PC-9 (cell line): ENCODE measurements at regions not wholly inside any gene's neighbourhood (a gene's known extent, or its start where the extent isn't known, plus 50 kb on each side); places are given as distances from the start of the nearest gene placed in this dataset.

Experiments
- BruUV-seq: library from RNA; stranded (reverse); fragments of 400-500 nt; replicated peaks from 2 replicates; lab custom pipeline; 2021; lab: Mats Ljungman, UMichigan
- CTCF ChIA-PET: fragments of 300-600 bp; sonication (Branson Sonifier 250); formaldehyde crosslinking; loops from one replicate; lab custom pipeline; 2022; ENCODE audit warnings: antibody characterized with exemption; lab: Charles Lee
- POLR2A ChIA-PET: fragments of 300-600 bp; sonication (Branson Sonifier 250); formaldehyde crosslinking; loops from one replicate; lab custom pipeline; 2022; ENCODE audit warnings: antibody characterized with exemption; ENCODE audit not compliant: unreplicated experiment; lab: Charles Lee
- DNase-seq, 2 experiments: peaks; one replicate each; pipeline versions ENCODE4 v3.0.0 to v3.0.0-alpha.2; 2015 to 2022; ENCODE audit warnings: mixed read lengths in 1 of 2
- H2AFZ ChIP-seq: fragments of 200-600 bp; sonication (generic); 2 replicates; pipeline ENCODE4 v1.8.1; 2017; ENCODE audit warnings: antibody characterized with exemption
- H3F3A ChIP-seq: fragments of 200-600 bp; sonication (generic); 2 replicates; pipeline ENCODE4 v1.8.1; 2017; ENCODE audit warnings: antibody characterized with exemption, mild to moderate bottlenecking, low read depth; ENCODE audit not compliant: insufficient read depth
- H3K27ac ChIP-seq: fragments of 200-600 bp; sonication (generic); 2 replicates; pipeline ENCODE4 v1.6.1; 2016; ENCODE audit warnings: mixed run types
- H3K27me3 ChIP-seq: fragments of 200-600 bp; sonication (generic); 2 replicates; pipeline ENCODE4 v1.6.1; 2016; ENCODE audit warnings: low read depth, mixed run types; ENCODE audit not compliant: insufficient read depth
- H3K36me3 ChIP-seq: fragments of 200-600 bp; sonication (generic); 2 replicates; pipeline ENCODE4 v1.6.1; 2016; ENCODE audit warnings: low read depth, mixed run types
- H3K4me1 ChIP-seq: fragments of 200-600 bp; sonication (generic); replicated peaks from 2 replicates; pipeline ENCODE4 v1.6.1; 2016; ENCODE audit warnings: mixed run types; ENCODE audit not compliant: insufficient read depth
- H3K4me2 ChIP-seq: fragments of 200-600 bp; sonication (generic); 2 replicates; pipeline ENCODE4 v1.6.1; 2017; ENCODE audit warnings: mixed run types
- H3K4me3 ChIP-seq: fragments of 200-600 bp; sonication (generic); 2 replicates; pipeline ENCODE4 v1.6.1; 2016; ENCODE audit warnings: mixed run types
- H3K79me2 ChIP-seq: fragments of 200-600 bp; sonication (generic); 2 replicates; pipeline ENCODE4 v1.6.1; 2017; ENCODE audit warnings: low read depth, mixed run types
- H3K9me2 ChIP-seq: fragments of 200-600 bp; sonication (generic); 2 replicates; pipeline ENCODE4 v1.8.1; 2017; ENCODE audit warnings: mild to moderate bottlenecking; ENCODE audit not compliant: insufficient read depth
- H3K9me3 ChIP-seq: fragments of 200-600 bp; sonication (generic); 2 replicates; pipeline ENCODE4 v1.8.1; 2016; ENCODE audit warnings: low read depth; ENCODE audit not compliant: insufficient read depth
- H4K20me1 ChIP-seq: fragments of 200-600 bp; sonication (generic); 2 replicates; pipeline ENCODE4 v1.8.1; 2017; ENCODE audit not compliant: insufficient read depth
- CTCF ChIP-seq: fragments of 200-600 bp; sonication (generic); conservative IDR thresholded peaks from 2 replicates; pipeline ENCODE4 v1.6.1; 2017; ENCODE audit warnings: mixed run types, antibody characterized with exemption, mild to moderate bottlenecking, moderate library complexity
- EZH2 ChIP-seq: fragments of 200-600 bp; sonication (generic); IDR thresholded peaks from 2 replicates; pipeline ENCODE4 v1.8.0; 2017; ENCODE audit warnings: antibody characterized with exemption, low read depth
- intact Hi-C: fragments of 100-400 bp; cut with micrococcal nuclease; formaldehyde crosslinking; loops from one replicate; pipeline ENCODE4 v1.10.0; 2022; ENCODE audit not compliant: unreplicated experiment

DNA sequence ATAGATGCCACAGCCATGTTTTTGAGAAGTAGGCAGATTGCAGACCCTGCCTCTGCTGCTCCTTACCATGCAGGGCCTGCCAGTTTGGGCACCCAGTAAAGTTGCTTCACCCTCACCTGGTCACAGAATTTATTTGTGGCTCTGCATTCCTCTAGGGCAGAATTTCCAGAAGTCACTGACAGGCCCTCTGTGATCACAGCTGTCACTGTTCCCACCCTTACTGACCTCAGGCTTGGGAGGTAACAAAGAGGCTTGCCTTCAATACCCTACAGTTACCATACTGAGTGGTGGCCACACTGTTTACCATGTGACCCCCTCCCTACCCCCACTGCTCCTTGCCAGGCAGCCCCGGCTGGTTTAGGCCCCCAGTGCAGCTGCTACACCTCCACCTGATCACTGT lies 375.1 kb downstream of the SH3BGRL start:
- no peaks in the 10 kb centered on the region for H3K4me1 ChIP-seq
- ChIA-PET CTCF (no interaction called here), POLR2A (no interaction called here)
- no peaks in the 10 kb centered on the region for H3K9me2 ChIP-seq
- no peaks in the 10 kb centered on the region for H3K36me3 ChIP-seq
- no peaks in the 10 kb centered on the region for H3F3A ChIP-seq
- no peak overlapping the region for H2AFZ ChIP-seq
- intact Hi-C loops, result no loop called here
- no peaks in the 10 kb centered on the region for H3K79me2 ChIP-seq
- TF ChIP-seq EZH2 (no peak), CTCF (no peak)
- no peak overlapping the region for H3K4me3 ChIP-seq
- H3K4me2 ChIP-seq, result no peak overlapping the region
- no peak overlapping the region for H3K27ac ChIP-seq
- no peaks in the 10 kb centered on the region for H4K20me1 ChIP-seq
- BruUV-seq, result no TSS peak
- no peaks in the 10 kb centered on the region for H3K9me3 ChIP-seq
- no peaks in the 10 kb centered on the region for H3K27me3 ChIP-seq
- no peak for DNase-seq

GRCh38 chrX:81586096-81586495 lies 384.2 kb downstream of the SH3BGRL start:
- DNase-seq, result no peak
- Histone ChIP-seq H3K4me2 (no peak overlapping the region), H3F3A (no peaks in the 10 kb centered on the region), H3K36me3 (no peaks in the 10 kb centered on the region), H3K9me2 (no peaks in the 10 kb centered on the region), H3K9me3 (no peaks in the 10 kb centered on the region), H3K27ac (no peak overlapping the region), H4K20me1 (no peaks in the 10 kb centered on the region), H3K4me3 (no peak overlapping the region), H2AFZ (no peak overlapping the region), H3K4me1 (no peaks in the 10 kb centered on the region), H3K27me3 (no peaks in the 10 kb centered on the region), H3K79me2 (no peaks in the 10 kb centered on the region)
- CTCF ChIA-PET, result no interaction called here
- intact Hi-C loops, result no loop called here
- no peak for TF ChIP-seq CTCF
- no peak for TF ChIP-seq EZH2
- BruUV-seq, result no TSS peak
- POLR2A ChIA-PET, result no interaction called here

GRCh38 chrX:81615979-81616378 lies 414.1 kb downstream of the SH3BGRL start:
- Histone ChIP-seq H3K4me3 (no peak overlapping the region), H3K27me3 (no peaks in the 10 kb centered on the region), H3K27ac (no peak overlapping the region), H3K4me2 (no peak overlapping the region), H3K79me2 (no peaks in the 10 kb centered on the region), H2AFZ (no peak overlapping the region), H3K9me2 (no peaks in the 10 kb centered on the region), H3K4me1 (no peaks in the 10 kb centered on the region), H3F3A (no peaks in the 10 kb centered on the region), H3K36me3 (no peaks in the 10 kb centered on the region), H4K20me1 (no peaks in the 10 kb centered on the region), H3K9me3 (no peaks in the 10 kb centered on the region)
- ChIA-PET POLR2A (no interaction called here), CTCF (no interaction called here)
- DNase-seq, result no peak
- TF ChIP-seq EZH2 (no peak), CTCF (no peak)
- intact Hi-C loops, result no loop called here
- no TSS peak for BruUV-seq
